ENCODE measurements at regions not wholly inside any gene's neighbourhood (a gene's known extent, or its start where the extent isn't known, plus 50 kb on each side); places are given as distances from the start of the nearest gene placed in this dataset.
A peak's percentile ranks its signal among the peaks of the same experiment; 100 is the strongest.
"Not testable (repeated sequence)": the region's sequence is repeated elsewhere in the genome, so short reads cannot be mapped to it uniquely, and the experiment has no call there.

GRCh38 chr9:108262836-108263235 lies 593.0 kb downstream of the ACTL7B start:
- Histone ChIP-seq H3K27me3 (no peaks in the 10 kb centered on the region), H3K36me3 (no peaks in the 10 kb centered on the region), H3K4me1 (peaks cover 13% of the 10 kb centered on the region), H3K27ac (no peak overlapping the region), H3K9me3 (no peaks in the 10 kb centered on the region), H3K4me3 (no peak overlapping the region)
- no peak for TF ChIP-seq POLR2AphosphoS5 (IDR thresholded peaks at IDR 0.05; ENCODE audit: insufficient read depth in 1 of 2, low read depth in 1 of 2)
- no peak for TF ChIP-seq POLR2A (IDR thresholded peaks at IDR 0.05)
- no peak for TF ChIP-seq CTCF (IDR thresholded peaks at IDR 0.05)
- no peak for DNase-seq (ENCODE audit: extremely low spot score in 2 of 2)
- intact Hi-C loops (cut with DNase I): no loop called here

GRCh38 chr9:108259917-108260675 lies 595.7 kb downstream of the ACTL7B start:
- H3K9me3 ChIP-seq: no peaks in the 10 kb centered on the region
- no peak overlapping the region for H3K4me3 ChIP-seq
- DNase-seq (ENCODE audit: extremely low spot score in 2 of 2): no peak
- H3K27me3 ChIP-seq: no peaks in the 10 kb centered on the region
- H3K27ac ChIP-seq: peak overlapping the region; percentile 61
- TF ChIP-seq POLR2AphosphoS5 (IDR thresholded peaks at IDR 0.05; ENCODE audit: insufficient read depth in 1 of 2, low read depth in 1 of 2) (peak in 1 of 2 donors; percentile 84), POLR2A (IDR thresholded peaks at IDR 0.05) (no peak)
- intact Hi-C loops (cut with DNase I): no loop called here
- peaks cover 13% of the 10 kb centered on the region for H3K4me1 ChIP-seq
- no peaks in the 10 kb centered on the region for H3K36me3 ChIP-seq

GRCh38 chr9:108258640-108259039 lies 597.1 kb downstream of the ACTL7B start:
- no peak for TF ChIP-seq CTCF (IDR thresholded peaks at IDR 0.05)
- TF ChIP-seq POLR2A (IDR thresholded peaks at IDR 0.05): no peak
- no peak for TF ChIP-seq POLR2AphosphoS5 (IDR thresholded peaks at IDR 0.05; ENCODE audit: insufficient read depth in 1 of 2, low read depth in 1 of 2)
- H3K27ac ChIP-seq: no peak overlapping the region
- no peaks in the 10 kb centered on the region for H3K9me3 ChIP-seq
- intact Hi-C loops (cut with DNase I): no loop called here
- H3K36me3 ChIP-seq: no peaks in the 10 kb centered on the region
- no peak overlapping the region for H3K4me3 ChIP-seq
- DNase-seq (ENCODE audit: extremely low spot score in 2 of 2): no peak
- H3K4me1 ChIP-seq: peaks cover 13% of the 10 kb centered on the region
- no peaks in the 10 kb centered on the region for H3K27me3 ChIP-seq

GRCh38 chr9:108257382-108257781 lies 598.4 kb downstream of the ACTL7B start:
- Histone ChIP-seq H3K36me3 (no peaks in the 10 kb centered on the region), H3K4me1 (peaks cover 13% of the 10 kb centered on the region), H3K27me3 (no peaks in the 10 kb centered on the region), H3K4me3 (no peak overlapping the region), H3K9me3 (no peaks in the 10 kb centered on the region), H3K27ac (no peak overlapping the region)
- TF ChIP-seq POLR2A (IDR thresholded peaks at IDR 0.05) (no peak), CTCF (IDR thresholded peaks at IDR 0.05) (no peak), POLR2AphosphoS5 (IDR thresholded peaks at IDR 0.05; ENCODE audit: insufficient read depth in 1 of 2, low read depth in 1 of 2) (no peak)
- no peak for DNase-seq (ENCODE audit: extremely low spot score in 2 of 2)
- intact Hi-C loops (cut with DNase I): no loop called here

GRCh38 chr9:108254236-108254635 lies 601.5 kb downstream of the ACTL7B start:
- H3K4me1 ChIP-seq: no peaks in the 10 kb centered on the region
- no peak for TF ChIP-seq POLR2AphosphoS5 (IDR thresholded peaks at IDR 0.05; ENCODE audit: insufficient read depth in 1 of 2, low read depth in 1 of 2)
- TF ChIP-seq CTCF (IDR thresholded peaks at IDR 0.05): no peak
- TF ChIP-seq POLR2A (IDR thresholded peaks at IDR 0.05): no peak
- no peaks in the 10 kb centered on the region for H3K9me3 ChIP-seq
- H3K27ac ChIP-seq: no peak overlapping the region
- H3K27me3 ChIP-seq: no peaks in the 10 kb centered on the region
- H3K4me3 ChIP-seq: no peak overlapping the region
- intact Hi-C loops (cut with DNase I): no loop called here
- DNase-seq (ENCODE audit: extremely low spot score in 2 of 2): no peak
- H3K36me3 ChIP-seq: no peaks in the 10 kb centered on the region

GRCh38 chr9:108247391-108247790 lies 608.4 kb downstream of the ACTL7B start:
- DNase-seq (ENCODE audit: extremely low spot score in 2 of 2); H3K27ac ChIP-seq; H3K27me3 ChIP-seq; H3K36me3 ChIP-seq; H3K4me1 ChIP-seq; H3K4me3 ChIP-seq; H3K9me3 ChIP-seq; intact Hi-C loops (cut with DNase I): not testable (repeated sequence)

All from vagina (tissue), 2 donors.